SW480 (cell line): ENCODE measurements at regions not wholly inside any gene's neighbourhood (a gene's known extent, or its start where the extent isn't known, plus 50 kb on each side); places are given as distances from the start of the nearest gene placed in this dataset.

Source experiments
- DNase-seq: peaks from one replicate; pipeline ENCODE4 v3.0.0-alpha.2; 2016; ENCODE audit warnings: low spot score

DNA sequence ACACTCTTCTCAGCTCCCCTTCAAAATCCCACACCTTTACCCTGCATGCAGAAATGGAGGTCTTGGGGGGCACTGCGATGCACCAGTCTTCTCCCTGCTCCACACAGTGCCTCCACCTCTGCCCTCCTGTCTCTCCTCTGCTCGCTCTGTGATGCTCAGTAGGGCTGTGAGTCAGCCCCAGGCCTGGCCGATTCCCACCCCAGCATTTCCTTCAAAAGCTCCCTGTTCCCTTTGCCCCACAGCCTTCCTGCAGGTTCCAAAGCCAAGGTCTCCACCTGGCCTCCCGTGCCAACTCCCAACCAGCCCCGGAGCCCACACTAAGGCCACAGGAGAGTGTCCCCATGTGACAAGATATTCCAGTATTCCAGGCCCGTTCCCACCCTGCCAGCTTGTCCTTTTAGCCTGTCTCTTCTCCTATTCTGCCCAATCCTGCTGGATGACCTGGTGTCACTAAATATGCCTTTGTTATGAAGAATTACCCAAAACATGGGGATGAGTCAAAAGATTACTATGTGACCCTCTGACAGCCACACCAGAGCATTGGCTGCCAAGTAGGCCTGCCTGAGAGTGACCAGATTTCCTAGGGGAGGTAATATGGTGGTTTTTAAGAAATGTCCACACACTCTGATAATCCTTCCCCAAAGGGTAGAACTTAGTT is 118.9 kb upstream of the NXT1 start:
- DNase-seq = peak; percentile 50

DNA sequence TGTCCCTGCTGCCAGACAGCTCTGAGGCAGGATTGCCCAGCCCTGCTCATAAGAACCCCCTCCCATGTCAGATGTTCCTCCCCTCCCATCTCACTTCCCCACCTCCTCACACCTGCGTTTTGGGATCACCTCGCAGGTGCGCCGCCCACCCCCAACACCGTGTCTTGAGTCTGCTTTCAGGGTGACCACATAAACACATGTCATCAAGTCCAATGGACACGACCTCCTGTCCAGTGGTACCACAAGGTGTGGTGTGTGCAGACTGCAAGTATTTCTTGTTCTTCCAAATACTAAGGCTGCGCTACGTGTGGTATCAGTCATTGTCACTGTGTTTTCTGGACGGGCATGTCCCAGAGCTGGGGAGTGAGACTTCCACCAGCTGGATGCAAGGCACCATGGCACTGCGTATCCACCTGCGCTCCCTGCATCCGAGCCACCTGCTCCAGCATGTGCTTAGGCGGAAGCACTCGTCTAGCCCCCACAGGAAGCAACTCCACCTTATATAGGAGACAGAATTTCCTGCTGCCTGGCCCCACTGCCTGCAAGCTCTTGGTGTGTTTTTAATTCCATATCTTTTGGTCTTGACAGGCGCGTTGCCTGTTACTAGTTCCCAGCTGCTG is 119.7 kb upstream of the NXT1 start:
- DNase-seq = no peak

DNA sequence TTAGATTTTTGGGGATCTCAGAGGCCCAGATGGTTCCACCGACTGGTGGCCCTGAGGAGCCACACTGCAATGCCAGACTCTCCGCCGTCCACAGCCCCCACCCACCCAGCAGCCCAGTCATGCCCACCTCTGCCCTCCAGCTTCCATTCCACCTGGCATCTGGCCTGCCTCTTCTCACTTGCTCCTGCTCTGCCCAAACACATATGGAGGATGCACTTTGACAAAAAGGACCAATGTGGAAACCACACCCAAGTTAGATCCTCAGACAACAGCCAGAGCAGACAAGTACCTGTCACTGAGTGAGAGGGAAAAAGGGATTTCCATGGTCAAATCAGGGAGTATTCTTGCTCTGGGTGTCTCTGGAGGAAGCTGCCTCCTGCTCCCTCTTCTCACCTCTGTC is 120.6 kb upstream of the NXT1 start:
- no peak for DNase-seq

DNA sequence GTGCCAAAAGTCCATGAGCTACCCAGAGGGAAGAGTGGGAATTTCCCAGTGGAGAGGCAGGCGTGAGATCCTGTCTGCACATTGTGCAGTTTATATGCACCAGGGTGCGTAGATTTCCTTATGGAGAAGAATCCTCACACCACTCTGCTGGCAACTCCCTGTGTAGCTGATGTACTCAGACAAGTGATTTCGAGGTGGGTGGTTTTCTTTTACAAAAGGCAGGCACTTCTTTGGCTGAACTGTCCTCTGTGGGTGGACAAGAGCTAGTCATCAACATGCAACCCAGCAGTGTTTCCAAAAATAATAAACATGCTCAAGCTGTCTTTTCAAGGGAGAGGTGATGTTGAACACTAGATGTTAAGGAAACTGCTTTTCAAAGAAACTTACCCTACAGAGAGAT is 121.7 kb upstream of the NXT1 start:
- no peak for DNase-seq

DNA sequence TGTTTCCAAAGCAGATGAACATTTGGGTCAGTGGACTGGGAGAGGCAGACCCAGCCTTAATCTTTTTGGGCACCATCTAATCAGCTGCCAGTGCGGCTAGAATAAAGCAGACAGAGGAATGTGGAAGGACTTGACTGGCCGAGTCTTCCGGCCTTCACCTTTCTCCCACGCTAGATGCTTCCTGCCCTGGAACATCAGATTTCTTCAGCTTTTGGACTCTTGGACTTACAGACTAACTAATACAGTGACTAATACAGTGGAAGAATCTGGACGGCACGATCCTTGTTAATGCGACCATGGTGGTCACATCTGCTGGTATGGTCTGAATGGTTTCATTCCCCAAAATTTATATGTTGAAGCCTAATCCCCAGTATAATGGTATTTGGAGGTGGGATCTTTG is 122.6 kb upstream of the NXT1 start:
- DNase-seq = no peak

DNA sequence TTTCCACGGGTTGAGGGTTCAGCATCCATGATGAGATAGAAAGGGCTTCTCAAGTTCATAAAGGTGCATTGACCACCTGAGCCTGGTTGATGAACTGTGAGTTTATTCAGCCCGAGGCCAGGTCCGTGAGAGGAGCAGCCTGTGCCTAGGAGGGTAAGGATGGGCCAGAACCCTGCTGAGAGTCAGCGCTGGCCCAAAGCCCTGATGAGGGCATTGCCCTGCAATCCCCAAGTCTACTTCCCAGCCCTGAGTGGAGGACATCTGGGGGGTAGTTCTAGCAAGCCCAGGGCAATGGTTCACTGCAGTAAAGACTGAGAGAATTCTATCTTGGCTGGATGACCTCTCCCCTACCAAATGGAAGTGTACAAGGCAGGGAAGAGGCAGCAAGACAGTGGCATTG is 123.3 kb upstream of the NXT1 start:
- DNase-seq = no peak

DNA sequence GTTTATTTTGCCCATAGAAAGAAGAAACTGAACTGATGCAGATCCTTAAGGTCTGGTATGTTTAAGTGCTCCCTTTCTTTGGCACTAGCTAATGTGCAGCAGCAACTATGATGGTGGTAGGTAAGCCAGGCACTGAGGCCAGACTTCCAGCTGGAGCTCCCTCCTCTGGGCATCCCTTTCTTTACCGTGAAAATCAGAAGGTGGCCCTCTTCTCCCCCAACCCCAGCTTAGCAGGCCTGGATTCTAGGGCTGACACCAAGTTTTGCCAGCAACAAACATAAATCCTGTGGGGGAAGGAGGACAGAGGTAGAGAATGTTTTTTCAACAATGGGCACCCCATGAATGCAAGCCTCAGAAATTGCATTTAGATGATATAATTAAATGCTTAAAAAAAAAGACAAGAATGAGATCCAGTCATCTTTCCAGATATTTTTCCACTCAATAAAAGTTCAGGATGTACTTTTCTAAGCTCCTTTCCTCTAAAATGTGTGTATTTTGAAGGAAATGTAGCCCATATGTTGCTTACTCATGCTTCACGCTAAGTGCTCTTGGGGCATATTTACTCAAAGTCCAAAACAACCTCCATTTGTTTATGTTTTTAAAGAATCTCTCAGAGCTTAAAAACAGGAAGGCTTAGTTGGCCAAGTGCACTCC is 123.9 kb upstream of the NXT1 start:
- no peak for DNase-seq

DNA sequence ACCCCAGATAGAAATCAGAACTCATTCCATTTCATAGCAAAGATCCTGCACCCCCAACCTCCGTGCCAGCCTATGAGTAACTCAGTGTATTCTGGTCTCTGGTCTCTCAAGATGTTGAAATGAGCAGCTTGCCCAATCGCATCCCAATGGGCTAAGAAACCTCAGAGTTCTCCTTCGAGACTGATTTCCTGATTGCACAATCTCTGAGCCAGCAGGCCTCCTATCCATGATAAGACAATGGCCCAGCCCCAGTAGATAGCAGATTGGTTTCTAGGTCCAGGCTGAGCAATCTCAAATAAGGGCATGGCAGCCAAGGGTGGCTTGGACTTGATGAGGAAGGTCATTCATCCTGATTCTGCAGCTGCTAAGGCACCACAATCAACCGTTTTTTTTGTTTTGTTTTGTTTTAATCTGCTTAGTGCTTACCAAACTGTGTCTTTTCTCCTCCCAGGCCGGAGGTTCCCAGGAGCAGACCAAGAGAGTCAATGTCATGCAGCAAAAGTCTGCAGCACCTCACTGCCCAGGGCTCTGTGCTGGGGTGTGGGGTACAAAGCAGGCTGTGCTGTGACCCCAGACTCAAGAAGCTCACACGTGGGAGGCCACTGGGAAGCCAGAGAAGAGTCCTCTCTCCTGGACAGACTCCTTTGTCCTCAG is 125.1 kb upstream of the NXT1 start:
- no peak for DNase-seq

DNA sequence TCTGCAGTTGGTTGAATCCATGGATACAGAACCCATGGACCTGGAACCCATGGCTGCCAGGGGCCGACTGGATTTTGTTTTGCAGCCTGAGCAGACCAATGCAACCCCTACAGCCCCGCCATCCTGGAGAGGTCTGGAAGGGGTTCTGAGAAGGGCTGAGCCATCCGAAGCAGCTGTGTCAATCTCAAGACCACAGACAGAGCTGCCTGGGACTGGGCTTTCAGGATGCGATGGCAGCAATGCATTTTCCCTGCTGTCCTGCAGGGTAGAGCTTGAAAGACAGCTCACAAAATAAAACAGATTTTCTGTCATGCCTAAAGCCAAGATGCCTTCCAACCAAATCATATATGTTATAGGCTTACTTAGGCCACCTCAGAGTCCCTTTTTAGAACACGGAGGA is 125.8 kb upstream of the NXT1 start:
- DNase-seq = no peak

DNA sequence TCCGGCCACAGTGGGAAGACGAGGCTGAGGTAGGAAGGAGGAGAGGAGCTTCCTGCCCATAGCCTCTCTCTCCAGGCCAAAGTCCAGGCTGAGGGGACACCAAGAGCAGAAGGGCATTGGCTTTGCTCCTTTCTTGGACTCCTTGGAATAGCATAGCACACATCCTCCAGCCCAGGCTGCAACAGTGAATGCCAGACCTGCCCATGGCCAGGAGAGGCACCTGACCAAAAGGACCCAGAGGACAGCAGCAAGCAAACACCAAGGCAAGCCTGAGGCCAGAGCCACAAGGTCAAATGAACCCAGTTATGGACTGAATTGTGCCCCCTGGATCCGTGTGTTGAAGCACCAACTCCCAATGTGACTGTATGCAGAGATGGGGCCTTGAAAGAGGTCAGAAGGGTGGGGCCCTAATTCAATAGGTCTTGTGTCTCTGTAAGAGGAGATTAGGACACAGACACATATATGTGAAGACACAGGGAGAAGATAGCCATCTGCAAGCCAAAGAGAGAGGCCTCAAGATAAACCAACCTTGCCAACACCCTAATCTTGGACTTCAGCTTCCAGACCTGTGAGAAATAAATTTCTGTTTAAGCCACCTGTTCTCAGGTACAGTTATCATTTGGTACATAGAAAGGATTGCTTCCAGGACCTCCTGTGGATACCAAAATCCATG is 126.5 kb upstream of the NXT1 start:
- no peak for DNase-seq

DNA sequence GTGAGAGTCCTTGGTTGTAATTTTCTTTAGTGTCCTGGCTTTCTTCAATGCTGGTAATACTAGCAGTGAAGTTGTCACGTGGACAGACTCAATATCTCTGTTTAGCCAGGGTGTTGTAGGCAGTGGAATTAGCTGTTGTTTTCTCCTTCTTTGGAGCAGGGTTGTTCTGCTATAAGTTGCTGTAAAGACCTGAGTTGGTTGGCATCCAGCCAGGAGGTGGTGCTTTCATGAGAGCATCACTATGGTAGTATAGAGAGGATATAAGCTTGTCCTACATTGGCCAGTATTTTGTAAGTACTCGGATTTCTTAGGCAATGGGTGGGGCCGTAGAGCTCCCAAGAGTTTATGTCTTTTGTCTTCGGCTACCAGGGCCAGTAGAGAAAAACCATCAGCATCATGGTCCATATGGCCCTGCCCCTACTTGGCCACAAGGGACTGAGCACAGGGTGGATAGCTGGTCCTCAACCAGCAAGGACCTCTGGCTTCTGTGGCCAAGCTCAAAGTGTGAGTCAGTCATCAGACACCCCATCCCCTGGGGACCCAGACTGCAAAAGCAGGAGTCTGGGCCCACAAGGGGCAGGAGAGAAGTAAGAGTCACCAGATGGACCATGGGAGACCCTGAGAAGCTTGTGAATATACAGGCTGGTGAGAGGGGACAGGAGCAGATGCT is 127.9 kb upstream of the NXT1 start:
- no peak for DNase-seq

DNA sequence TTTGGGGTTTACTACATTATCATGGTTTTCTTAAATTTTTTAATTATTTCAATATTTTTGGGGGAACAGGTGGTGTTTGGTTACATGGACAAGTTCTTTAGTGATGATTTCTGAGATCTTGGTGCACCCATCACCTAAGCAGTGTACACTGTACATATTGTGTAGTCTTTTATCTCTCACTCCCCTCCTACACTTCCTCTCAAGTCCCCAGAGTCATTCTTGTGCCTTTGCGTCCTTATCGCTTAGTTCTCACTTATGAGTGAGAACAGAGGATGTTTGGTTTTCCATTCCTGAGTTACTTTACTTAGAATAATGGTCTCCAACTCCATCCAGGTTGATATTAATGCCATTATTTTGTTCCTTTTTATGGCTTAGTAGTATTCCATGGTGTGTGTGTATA is 130.9 kb upstream of the CD93 start:
- no peak for DNase-seq

DNA sequence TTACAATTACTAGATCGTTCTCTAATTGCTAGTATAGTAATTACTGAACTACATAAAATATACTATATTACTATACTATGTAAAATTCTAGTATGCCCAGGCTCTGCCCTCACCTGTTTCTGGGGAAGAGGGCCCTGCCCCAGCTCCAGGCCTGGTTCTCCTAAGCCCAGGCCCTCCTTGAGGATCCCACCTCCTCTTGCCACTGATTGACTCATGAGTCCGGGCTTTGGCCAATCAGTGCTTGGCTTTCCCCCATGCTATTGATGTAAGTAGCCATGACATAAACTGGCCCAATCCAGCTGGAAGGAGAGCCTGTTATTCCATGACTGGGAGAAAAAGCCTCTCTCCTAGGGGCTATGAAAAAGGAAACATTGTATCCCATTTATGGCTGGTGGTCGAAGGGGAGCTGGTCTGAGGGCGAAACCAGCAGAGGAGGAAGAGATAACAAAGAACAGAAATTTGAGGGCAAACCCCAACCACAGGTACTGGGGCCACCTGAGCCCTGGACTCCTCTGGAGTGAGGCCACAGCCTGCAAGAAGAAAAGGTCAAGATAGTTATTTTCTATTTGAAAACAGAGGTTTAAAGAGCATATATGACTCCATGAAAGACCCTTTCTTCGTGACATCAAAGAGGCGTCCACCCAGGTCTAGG is 129.3 kb upstream of the CD93 start:
- no peak for DNase-seq

DNA sequence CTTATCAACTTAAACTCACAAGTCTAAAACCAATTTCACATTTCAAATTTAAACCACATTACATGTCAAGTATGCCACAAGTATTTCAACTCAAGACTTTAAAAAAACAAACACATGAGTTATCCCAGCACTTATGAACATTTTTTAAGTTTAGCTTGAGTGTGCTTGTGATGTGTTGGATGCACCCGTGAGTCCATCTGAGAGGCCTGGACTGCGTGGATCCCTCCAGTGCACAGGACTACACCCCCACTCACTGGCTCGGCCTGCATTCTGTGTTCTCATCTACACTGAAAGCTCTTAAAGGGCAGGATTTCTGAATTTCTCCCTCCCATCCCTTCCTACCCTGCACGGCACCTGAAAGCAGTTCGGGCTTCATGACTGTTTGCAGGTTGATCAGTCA is 128.8 kb upstream of the CD93 start:
- no peak for DNase-seq

DNA sequence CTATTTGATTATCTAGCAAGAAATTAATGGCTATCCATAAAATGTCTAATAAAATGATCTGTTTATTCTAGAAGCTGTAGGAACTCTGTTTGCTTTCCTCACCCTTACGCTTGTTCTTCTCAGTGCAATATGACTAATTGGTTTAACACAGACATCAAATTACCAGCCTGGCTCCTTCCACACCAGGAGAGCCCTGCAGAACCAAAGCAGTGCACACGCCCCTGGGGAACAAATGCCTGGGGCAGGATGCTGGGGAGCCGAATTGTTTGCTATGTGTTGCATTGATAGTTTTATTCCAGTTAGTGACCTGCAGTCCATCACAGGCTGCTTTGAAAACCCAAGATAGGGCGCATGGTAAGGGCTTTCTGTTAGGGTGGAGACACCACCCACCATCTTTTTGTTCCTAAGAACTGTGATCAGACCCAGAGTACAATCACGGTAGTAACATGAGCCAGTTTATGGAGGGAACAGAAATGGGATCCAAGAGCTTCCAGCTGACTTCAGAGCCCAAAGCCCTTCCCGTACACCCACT is 126.4 kb upstream of the CD93 start:
- DNase-seq = no peak

DNA sequence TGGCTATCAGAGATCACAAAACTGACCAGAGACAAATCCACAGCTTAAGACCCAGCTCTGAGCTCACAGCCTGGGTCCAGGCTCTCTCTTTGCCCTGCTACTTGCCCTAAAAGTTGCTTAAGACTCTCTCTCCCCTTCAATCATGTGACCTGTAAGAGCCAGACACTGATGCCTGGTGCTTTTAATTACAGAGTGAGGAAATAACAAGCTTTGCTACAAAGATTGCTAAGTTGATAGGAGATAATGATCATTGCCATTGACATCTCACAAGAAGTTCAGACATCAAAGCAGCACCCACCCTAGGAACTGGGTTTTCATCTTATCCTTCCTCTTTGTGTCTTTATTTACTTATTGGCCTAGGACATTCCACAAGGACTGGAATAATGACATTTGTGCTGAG is 125.9 kb upstream of the CD93 start:
- DNase-seq = no peak

DNA sequence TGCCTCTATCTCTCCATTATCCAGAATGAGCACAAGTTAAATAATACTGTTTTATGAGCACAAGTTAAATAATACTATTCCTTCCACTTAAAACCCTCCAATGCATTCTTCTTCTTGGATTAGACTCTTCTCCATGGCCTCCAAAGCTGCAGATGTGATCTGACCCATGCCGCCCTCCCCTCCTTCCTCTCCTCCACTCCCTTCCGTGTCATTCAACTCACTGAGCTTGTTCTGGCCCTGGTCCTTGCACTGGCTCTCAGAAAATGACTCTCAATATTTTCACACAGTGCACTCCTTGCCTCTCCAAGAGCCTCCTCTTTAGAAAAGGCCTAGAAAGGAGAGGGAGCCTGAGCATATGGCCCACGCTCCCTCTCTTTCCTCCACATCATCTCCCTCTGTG is 125.0 kb upstream of the CD93 start:
- DNase-seq = no peak

DNA sequence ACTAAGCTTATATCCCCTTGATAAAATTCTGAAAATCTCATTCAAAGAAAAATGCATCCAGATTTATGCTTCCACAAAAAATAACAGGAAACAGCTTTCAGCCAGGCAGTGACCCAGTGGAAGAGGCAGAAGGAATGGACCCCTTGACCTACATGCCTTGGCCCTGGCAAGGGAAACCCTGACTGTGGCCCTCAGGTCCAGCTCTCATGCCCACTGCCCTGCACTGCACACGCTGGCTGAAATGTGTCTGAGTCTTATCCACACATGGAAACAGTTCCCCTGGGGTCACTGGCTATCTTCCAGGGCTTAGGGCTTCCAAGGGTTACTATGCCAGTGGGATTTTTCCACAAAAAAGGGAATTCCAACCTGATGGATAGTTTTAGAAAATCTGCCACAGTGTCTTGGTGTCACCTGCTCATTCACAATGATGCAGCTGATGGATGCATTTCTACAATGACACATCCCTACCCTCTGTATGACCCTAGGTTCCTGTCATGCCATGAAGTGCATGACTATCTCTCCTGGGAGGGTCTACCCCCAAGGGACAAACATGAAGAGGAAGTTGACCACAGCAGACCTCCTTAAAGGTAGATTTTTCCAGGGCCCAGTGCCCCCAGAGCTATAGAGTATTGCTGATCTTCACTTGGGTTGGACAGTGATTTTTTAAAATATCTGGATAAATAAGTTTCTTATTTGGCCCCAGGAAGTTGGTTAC is 121.9 kb upstream of the CD93 start:
- DNase-seq = no peak

DNA sequence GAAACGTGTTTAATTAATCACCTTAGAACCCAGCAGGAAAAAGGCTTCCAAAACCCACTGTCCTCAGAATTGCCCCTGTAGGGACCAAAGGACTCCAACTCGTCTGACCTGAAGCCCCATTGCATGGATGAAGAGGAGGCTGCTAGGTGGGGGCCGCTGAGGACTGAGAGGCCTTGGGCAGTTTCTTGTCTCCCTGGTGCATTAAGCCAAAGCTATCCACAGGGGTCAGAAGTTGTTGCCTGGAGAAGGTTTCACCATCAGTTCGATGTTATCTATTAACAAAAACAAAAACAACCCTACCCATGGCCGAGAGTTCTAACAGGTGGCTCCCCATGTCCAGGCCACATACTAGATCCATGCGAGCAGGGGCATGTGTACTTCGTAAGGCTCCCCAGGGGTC is 120.9 kb upstream of the CD93 start:
- no peak for DNase-seq

DNA sequence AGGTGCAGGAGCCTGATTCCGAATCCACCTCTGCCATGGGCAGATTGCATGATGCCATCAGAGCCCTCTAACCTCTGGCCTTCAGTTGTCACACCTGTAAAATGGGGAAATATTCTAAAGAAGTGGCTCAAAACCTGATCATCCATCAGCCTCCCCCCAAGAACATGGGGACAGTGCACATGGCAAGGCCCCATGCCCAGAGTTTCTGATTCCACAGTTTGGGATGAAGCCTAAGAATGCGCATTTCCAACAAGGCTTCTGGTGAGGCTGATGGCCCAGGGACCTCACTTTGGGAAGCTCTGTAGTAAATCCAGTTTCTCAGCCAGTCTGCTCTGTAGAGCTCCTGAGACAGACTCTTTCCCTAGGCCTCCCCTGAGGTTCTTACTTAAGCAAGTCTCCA is 119.9 kb upstream of the CD93 start:
- no peak for DNase-seq

DNA sequence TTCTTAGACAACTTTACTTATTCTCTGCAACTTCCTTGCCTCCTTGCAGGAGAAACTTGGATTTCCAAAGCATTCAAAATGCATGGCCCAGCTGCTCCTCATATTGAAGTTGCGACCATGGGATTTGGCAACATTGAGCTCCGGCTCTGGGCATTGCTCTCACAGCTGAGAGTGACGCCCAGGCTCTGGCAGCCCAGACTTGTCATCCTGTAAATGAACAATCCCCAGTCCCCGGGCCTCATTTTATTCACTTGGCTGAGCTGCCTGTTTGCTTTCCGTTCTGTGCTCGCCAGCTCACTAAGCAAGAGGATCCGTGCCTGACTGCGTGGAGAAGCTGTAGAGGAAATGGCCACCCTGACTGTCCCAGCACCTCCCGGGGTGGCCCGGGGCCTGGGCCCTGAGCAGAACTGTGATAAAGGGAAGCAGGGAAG is 119.5 kb upstream of the CD93 start:
- DNase-seq = no peak
